ENCODE measurements at regions not wholly inside any gene's neighbourhood (a gene's known extent, or its start where the extent isn't known, plus 50 kb on each side); places are given as distances from the start of the nearest gene placed in this dataset.
"Not testable (repeated sequence)": the region's sequence is repeated elsewhere in the genome, so short reads cannot be mapped to it uniquely, and the experiment has no call there.

DNA sequence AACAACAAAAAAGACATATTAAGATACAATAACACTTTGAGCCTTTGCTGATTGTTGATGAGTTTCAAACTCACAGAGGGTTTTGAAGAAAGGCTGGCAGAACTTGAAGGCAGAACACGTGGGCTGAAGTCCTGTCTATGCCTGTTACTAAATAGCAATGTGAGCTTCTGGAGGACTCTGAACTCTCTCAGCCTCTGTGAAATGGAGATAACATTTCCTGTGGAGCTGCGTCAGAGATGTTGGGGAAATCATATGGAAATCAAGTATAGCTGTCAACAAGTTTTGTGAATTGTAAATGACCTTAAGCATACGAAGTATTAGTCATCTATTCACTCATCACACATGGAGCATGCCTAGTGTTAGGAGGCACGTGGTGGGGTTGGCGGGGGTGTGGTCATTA, 229.4 kb upstream of the VKORC1L1 start:
- H3K27ac ChIP-seq; H3K9ac ChIP-seq (ENCODE audit: low read depth in 2 of 2, low read length in 2 of 2); H3K4me3 ChIP-seq; H3K36me3 ChIP-seq; H3K4me1 ChIP-seq; DNase-seq; intact Hi-C loops (cut with DNase I); H3K9me3 ChIP-seq; H3K27me3 ChIP-seq: not testable (repeated sequence)

- H3K4me3 ChIP-seq; H3K27me3 ChIP-seq; H3K27ac ChIP-seq; H3K9ac ChIP-seq (ENCODE audit: low read depth in 2 of 2, low read length in 2 of 2); intact Hi-C loops (cut with DNase I); H3K9me3 ChIP-seq; DNase-seq; H3K36me3 ChIP-seq; H3K4me1 ChIP-seq: not testable (repeated sequence)
These were observed 225.5 kb upstream of the VKORC1L1 start for GRCh38 chr7:65647153-65647964.

DNA sequence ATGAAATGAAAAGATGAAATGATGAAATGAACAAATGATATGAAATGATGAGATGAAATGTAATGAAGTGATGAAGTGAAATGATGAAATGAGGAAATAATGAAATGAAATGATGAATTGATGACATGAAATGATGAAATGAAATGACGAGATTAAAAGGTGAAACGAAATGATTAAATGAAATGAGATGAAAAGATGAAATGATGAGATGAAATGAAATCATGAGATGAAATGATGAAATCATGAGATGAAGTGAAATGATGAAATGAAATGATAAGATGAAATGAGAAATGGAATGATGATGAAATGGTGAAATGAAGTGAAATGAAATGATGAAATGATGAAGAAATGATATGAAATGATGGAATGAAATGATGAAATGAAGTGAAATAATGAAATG, 221.7 kb upstream of the VKORC1L1 start:
- DNase-seq; H3K9ac ChIP-seq (ENCODE audit: low read depth in 2 of 2, low read length in 2 of 2); H3K4me1 ChIP-seq; H3K27ac ChIP-seq; H3K36me3 ChIP-seq; H3K27me3 ChIP-seq; intact Hi-C loops (cut with DNase I); H3K9me3 ChIP-seq; H3K4me3 ChIP-seq: not testable (repeated sequence)

DNA sequence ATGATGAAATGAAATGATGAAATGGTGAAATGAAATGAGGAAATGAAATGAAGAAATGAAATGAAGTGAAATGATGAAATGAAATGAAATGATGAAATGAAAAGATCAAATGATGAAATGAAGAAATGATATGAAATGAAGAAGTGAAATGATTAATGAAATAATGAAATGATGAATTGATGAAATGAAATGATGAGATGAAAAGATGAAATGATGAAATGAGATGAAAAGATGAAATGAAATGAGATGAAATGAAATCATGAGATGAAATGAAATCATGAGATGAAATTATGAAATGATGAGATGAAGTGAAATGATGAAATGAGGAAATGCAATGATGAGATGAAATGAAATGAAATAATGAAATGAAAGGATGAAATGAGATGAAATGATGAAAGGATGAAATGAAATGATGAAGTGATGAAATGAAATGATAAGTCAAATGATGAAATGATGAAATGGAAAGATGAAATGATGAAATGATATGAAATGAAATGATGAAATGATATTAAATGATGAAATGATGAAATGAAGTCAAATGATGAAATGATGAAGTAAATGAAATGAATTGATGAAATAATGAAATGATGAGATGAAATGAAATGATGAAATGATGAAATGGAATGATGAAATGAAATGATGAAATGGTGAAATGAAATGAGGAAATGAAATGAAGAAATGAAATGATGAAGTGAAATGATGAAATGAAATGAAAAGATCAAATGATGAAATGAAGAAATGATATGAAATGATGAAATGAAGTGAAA, 220.9 kb upstream of the VKORC1L1 start:
- H3K9ac ChIP-seq (ENCODE audit: low read depth in 2 of 2, low read length in 2 of 2); H3K36me3 ChIP-seq; H3K9me3 ChIP-seq; H3K27me3 ChIP-seq; H3K4me3 ChIP-seq; H3K4me1 ChIP-seq; DNase-seq; intact Hi-C loops (cut with DNase I); H3K27ac ChIP-seq: not testable (repeated sequence)

GRCh38 chr7:65652669-65653068, 220.2 kb upstream of the VKORC1L1 start:
- H3K4me3 ChIP-seq; H3K27ac ChIP-seq; H3K4me1 ChIP-seq; H3K27me3 ChIP-seq; DNase-seq; H3K36me3 ChIP-seq; H3K9me3 ChIP-seq; H3K9ac ChIP-seq (ENCODE audit: low read depth in 2 of 2, low read length in 2 of 2); intact Hi-C loops (cut with DNase I): not testable (repeated sequence)

DNA sequence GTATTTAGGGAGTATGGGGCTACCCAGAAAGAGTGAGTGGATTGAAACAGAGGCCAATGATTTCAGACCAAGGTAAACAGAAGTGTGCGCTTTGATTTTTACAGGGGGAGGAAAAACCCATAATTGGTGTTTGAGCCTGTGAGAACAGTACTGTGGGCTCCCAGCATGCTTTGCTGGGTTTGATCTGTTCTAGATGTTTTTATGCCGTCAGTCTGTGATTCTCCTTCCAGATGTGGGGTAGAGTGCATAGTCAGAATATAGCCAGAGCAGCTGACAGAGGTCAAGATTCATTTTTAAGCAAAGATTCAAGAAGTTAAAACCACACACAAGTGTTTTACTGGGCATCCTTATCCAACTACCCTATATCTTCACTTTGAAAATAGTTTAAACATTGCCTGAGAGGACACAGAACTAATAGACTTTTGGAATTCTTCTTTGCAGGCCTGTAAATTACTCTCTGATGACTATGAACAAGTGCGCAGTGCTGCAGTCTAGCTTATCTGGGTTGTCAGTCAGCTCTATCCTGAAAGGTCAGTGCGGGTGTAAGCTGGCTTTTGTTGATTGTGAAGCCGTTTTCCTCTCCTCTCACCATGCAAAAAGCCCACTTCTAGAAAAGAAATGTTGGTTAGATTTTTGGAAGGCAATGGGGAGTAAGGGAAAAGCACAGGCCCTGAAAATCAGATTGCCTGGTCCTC, 216.2 kb upstream of the VKORC1L1 start:
- H3K27me3 ChIP-seq, result not testable (repeated sequence)

GRCh38 chr7:65683362-65683761, 189.5 kb upstream of the VKORC1L1 start:
- H3K36me3 ChIP-seq; H3K4me1 ChIP-seq; H3K4me3 ChIP-seq; H3K9me3 ChIP-seq; H3K27me3 ChIP-seq; H3K27ac ChIP-seq; H3K9ac ChIP-seq (ENCODE audit: low read depth in 2 of 2, low read length in 2 of 2); intact Hi-C loops (cut with DNase I); DNase-seq: not testable (repeated sequence)

More for the DNA sequence above, 216.2 kb upstream of the VKORC1L1 start:
- H3K9ac ChIP-seq (ENCODE audit: low read depth in 2 of 2, low read length in 2 of 2); H3K4me1 ChIP-seq; H3K4me3 ChIP-seq; H3K27ac ChIP-seq; DNase-seq; H3K36me3 ChIP-seq; intact Hi-C loops (cut with DNase I); H3K9me3 ChIP-seq: not testable (repeated sequence)

- H3K9ac ChIP-seq (ENCODE audit: low read depth in 2 of 2, low read length in 2 of 2); H3K27me3 ChIP-seq; H3K27ac ChIP-seq; H3K4me3 ChIP-seq; H3K4me1 ChIP-seq; intact Hi-C loops (cut with DNase I); H3K36me3 ChIP-seq; DNase-seq; H3K9me3 ChIP-seq: not testable (repeated sequence)
These were observed 173.7 kb upstream of the VKORC1L1 start for GRCh38 chr7:65699026-65699714.

DNA sequence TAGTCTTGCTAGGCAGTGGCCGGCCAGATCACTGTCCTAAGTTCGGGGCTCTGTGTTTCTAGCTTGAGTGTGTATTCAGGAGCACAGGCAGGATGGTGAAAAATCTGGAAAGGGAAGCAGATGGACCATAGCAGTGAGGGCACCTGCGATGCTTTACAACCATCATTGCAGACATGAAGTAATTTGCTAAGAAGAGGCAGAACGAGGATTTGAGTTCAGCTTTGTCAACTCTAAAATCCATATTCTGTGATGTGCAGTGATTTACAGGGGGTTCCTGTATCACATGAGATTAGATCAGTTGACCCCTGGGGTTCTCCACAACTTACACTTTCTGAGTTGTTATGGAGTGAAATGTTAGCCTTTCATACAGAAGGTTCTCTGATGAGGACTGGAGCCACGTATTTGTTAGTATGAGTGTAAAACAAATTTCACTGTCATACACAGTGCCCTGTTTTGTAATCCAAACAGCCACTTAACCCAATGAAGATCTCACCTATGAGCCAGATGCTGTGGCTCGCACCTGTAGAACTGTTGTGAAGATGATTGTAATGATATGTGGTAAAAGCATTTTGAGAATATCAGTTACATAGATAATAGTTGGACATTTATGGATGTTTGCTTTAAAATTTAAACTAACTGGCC, 173.0 kb upstream of the VKORC1L1 start:
- DNase-seq; intact Hi-C loops (cut with DNase I): not testable (repeated sequence)

GRCh38 chr7:65719123-65719798, 153.6 kb upstream of the VKORC1L1 start:
- H3K4me3 ChIP-seq; H3K4me1 ChIP-seq; H3K9ac ChIP-seq (ENCODE audit: low read depth in 2 of 2, low read length in 2 of 2); H3K36me3 ChIP-seq; DNase-seq; intact Hi-C loops (cut with DNase I); H3K27ac ChIP-seq; H3K9me3 ChIP-seq; H3K27me3 ChIP-seq: not testable (repeated sequence)

More for the DNA sequence above, 173.0 kb upstream of the VKORC1L1 start:
- H3K36me3 ChIP-seq; H3K4me1 ChIP-seq; H3K27me3 ChIP-seq; H3K9ac ChIP-seq (ENCODE audit: low read depth in 2 of 2, low read length in 2 of 2); H3K9me3 ChIP-seq; H3K4me3 ChIP-seq; H3K27ac ChIP-seq: not testable (repeated sequence)

Data from colonic mucosa (tissue), 4 donors.